GM23338 (cell line): ENCODE measurements at regions not wholly inside any gene's neighbourhood (a gene's known extent, or its start where the extent isn't known, plus 50 kb on each side); places are given as distances from the start of the nearest gene placed in this dataset.

Experiments
- ATAC-seq: fragments of 200-7000 bp; cut with Tn5 transposase; 3 replicates; pipeline ENCODE4 v1.9.1; 2020
- DNase-seq: peaks from one replicate; pipeline ENCODE4 v3.0.0-alpha.2; 2015; ENCODE audit warnings: low spot score
- H2AFZ ChIP-seq: fragments of 200-600 bp; sonication (generic); 2 replicates; pipeline ENCODE4 v1.8.0; 2016; ENCODE audit warnings: antibody characterized with exemption, mild to moderate bottlenecking, moderate library complexity
- H3F3A ChIP-seq: fragments of 200-600 bp; sonication (generic); replicated peaks from 2 replicates; pipeline ENCODE4 v1.8.0; 2017; ENCODE audit warnings: antibody characterized with exemption, mixed run types, low read depth
- H3K27ac ChIP-seq: fragments of 200-600 bp; sonication (generic); 2 replicates; pipeline ENCODE4 v1.6.1; 2016; ENCODE audit warnings: low read depth
- H3K27me3 ChIP-seq: fragments of 200-600 bp; sonication (generic); 2 replicates; pipeline ENCODE4 v1.8.0; 2016; ENCODE audit warnings: mild to moderate bottlenecking, mixed run types, moderate library complexity; ENCODE audit not compliant: insufficient read depth
- H3K36me3 ChIP-seq: fragments of 200-600 bp; sonication (generic); 2 replicates; pipeline ENCODE4 v1.8.0; 2016; ENCODE audit warnings: mild to moderate bottlenecking; ENCODE audit not compliant: insufficient read depth
- H3K4me1 ChIP-seq: fragments of 200-600 bp; sonication (generic); 2 replicates; pipeline ENCODE4 v1.8.0; 2016; ENCODE audit warnings: mild to moderate bottlenecking, moderate library complexity; ENCODE audit not compliant: insufficient read depth
- H3K4me2 ChIP-seq: fragments of 200-600 bp; sonication (generic); 2 replicates; pipeline ENCODE4 v1.7.1; 2017; ENCODE audit warnings: mixed run types
- H3K4me3 ChIP-seq: fragments of 200-600 bp; sonication (generic); 2 replicates; pipeline ENCODE4 v1.6.1; 2016; ENCODE audit warnings: mixed run types
- H3K79me2 ChIP-seq: fragments of 200-600 bp; sonication (generic); replicated peaks from 2 replicates; pipeline ENCODE4 v1.8.0; 2017; ENCODE audit warnings: mild to moderate bottlenecking; ENCODE audit not compliant: insufficient read depth
- H3K9me2 ChIP-seq: fragments of 200-600 bp; sonication (generic); 2 replicates; pipeline ENCODE4 v1.8.0; 2017; ENCODE audit not compliant: insufficient read depth
- H4K20me1 ChIP-seq: fragments of 200-600 bp; sonication (generic); replicated peaks from 2 replicates; pipeline ENCODE4 v1.8.0; 2017; ENCODE audit warnings: mild to moderate bottlenecking; ENCODE audit not compliant: insufficient read depth
- H3K27ac Mint-ChIP-seq: 2 replicates; pipeline ENCODE4 v1.8.0; 2020; ENCODE audit warnings: inconsistent platforms, mild to moderate bottlenecking, moderate library complexity, mixed read lengths
- H3K27me3 Mint-ChIP-seq: 3 replicates; pipeline ENCODE4 v1.8.0; 2022; ENCODE audit warnings: low read depth, mild to moderate bottlenecking, moderate library complexity, mixed read lengths, inconsistent platforms; ENCODE audit not compliant: insufficient read depth, poor library complexity
- H3K36me3 Mint-ChIP-seq: 3 replicates; pipeline ENCODE4 v1.8.0; 2021; ENCODE audit warnings: low read depth, mild to moderate bottlenecking, inconsistent platforms, moderate library complexity, mixed read lengths
- H3K4me1 Mint-ChIP-seq: 3 replicates; pipeline ENCODE4 v1.8.0; 2020; ENCODE audit warnings: mild to moderate bottlenecking, inconsistent platforms, mixed read lengths
- H3K4me3 Mint-ChIP-seq: 3 replicates; pipeline ENCODE4 v1.8.0; 2021; ENCODE audit warnings: moderate library complexity, mild to moderate bottlenecking, inconsistent platforms, mixed read lengths
- H3K9me3 Mint-ChIP-seq: 3 replicates; pipeline ENCODE4 v1.8.0; 2020; ENCODE audit warnings: moderate library complexity, mild to moderate bottlenecking, inconsistent platforms, mixed read lengths
- CREB1 ChIP-seq: fragments of 250-450 bp; sonication (Bioruptor Pico); IDR thresholded peaks from 2 replicates; pipeline ENCODE4 v1.5.0; 2020; ENCODE audit warnings: low read depth, mild to moderate bottlenecking, moderate library complexity
- EZH2 ChIP-seq: fragments of 200-600 bp; sonication (generic); IDR thresholded peaks from one replicate; pipeline ENCODE4 v1.8.0; 2017; ENCODE audit warnings: antibody characterized with exemption, mild to moderate bottlenecking, low read depth; ENCODE audit not compliant: unreplicated experiment
- EZH2phosphoT487 ChIP-seq: fragments of 200-600 bp; sonication (generic); IDR thresholded peaks from one replicate; pipeline ENCODE4 v1.8.1; 2018; ENCODE audit warnings: antibody characterized with exemption; ENCODE audit not compliant: unreplicated experiment
- JUNB ChIP-seq: IDR thresholded peaks from one replicate; pipeline ENCODE4 v1.6.1; 2016; ENCODE audit warnings: antibody characterized with exemption; ENCODE audit not compliant: unreplicated experiment
- NANOG ChIP-seq: IDR thresholded peaks from 2 replicates; pipeline ENCODE4 v1.6.1; 2016; ENCODE audit warnings: antibody characterized with exemption, borderline replicate concordance
- POLR2AphosphoS5 ChIP-seq: IDR thresholded peaks from 2 replicates; pipeline ENCODE4 v1.6.1; 2016; ENCODE audit warnings: antibody characterized with exemption, low read depth
- STAT1 ChIP-seq: IDR thresholded peaks from one replicate; pipeline ENCODE4 v1.6.1; 2016; ENCODE audit warnings: antibody characterized with exemption; ENCODE audit not compliant: unreplicated experiment
- ZNF114 ChIP-seq: fragments of 250-450 bp; sonication (Bioruptor Pico); IDR thresholded peaks from 2 replicates; pipeline ENCODE4 v1.5.0; 2020; ENCODE audit warnings: mild to moderate bottlenecking, moderate library complexity
- ZNF331 ChIP-seq: fragments of 250-450 bp; sonication (Bioruptor Pico); IDR thresholded peaks from 2 replicates; pipeline ENCODE4 v1.5.0; 2020; ENCODE audit warnings: low read depth, mild to moderate bottlenecking, moderate library complexity
- TF ChIP-seq, protein P1 (sequence below): IDR thresholded peaks from 2 replicates; pipeline ENCODE4 v1.6.1; 2016; ENCODE audit warnings: antibody characterized with exemption
- TF ChIP-seq, protein P2 (sequence below): fragments of 250-450 bp; sonication (Bioruptor Pico); IDR thresholded peaks from 2 replicates; pipeline ENCODE4 v1.5.0; 2020; ENCODE audit warnings: mild to moderate bottlenecking, moderate library complexity

DNA sequence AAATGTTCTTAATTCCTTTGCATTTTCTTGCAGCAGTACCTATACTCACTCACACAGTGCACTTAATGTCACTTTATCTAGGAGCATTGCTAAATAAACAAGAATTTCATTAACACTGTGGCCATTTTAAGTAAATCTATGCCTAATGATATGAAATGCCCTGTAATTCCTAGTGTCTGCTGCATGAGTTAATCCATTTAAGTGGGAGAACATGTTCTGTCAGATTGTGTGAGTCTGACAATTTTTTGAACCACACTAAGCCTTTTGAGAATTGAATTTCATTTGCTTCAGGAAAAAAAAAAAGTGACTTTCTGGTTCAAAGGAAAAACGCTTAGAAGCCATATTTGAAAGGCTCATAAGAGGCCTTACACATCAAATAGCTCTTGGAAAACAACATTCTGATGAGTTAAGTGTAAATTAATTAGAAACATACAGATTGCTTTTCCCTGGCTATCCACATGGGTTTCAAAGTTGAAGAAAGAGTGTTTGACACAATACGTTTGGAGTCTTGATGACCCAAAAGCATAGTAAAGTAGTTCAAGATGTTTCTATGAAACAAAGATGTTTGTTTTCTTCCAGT lies 446.7 kb upstream of the GRAMD2B start:
- H3K9me2 ChIP-seq, result no peaks in the 10 kb centered on the region
- H2AFZ ChIP-seq, result no peak overlapping the region
- H3K27me3 Mint-ChIP-seq, result no peaks in the 10 kb centered on the region

DNA sequence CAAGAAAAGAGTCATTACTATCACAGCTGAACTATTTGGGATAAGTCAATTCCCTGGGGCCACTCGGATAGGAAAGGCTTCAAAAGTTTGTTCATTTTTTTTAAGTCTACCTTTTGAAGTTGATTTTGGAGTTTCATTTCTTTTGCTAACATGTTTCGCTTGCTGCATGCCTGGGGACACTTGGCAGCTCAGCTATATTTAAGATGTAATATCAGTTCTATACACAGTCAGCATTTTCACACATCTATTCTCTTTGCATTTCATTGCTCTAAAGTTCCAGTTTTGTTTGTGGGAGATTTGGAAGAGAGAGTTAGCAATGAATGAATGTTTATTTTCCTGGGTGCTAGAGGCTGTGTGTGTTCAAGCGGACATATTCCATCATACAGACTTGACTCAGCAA lies 445.2 kb upstream of the GRAMD2B start:
- Mint-ChIP-seq H3K4me1 (peaks cover 4% of the 10 kb centered on the region; the same call in 2 of the 3 replicates), H3K9me3 (no peaks in the 10 kb centered on the region), H3K36me3 (no peaks in the 10 kb centered on the region), H3K4me3 (no peak overlapping the region), H3K27ac (no peak overlapping the region), H3K27me3 (no peaks in the 10 kb centered on the region)
- Histone ChIP-seq H3F3A (no peaks in the 10 kb centered on the region), H3K9me2 (no peaks in the 10 kb centered on the region), H3K4me2 (no peak overlapping the region), H3K79me2 (no peaks in the 10 kb centered on the region), H2AFZ (no peak overlapping the region), H3K4me3 (no peak overlapping the region), H3K36me3 (no peaks in the 10 kb centered on the region), H3K4me1 (no peaks in the 10 kb centered on the region), H4K20me1 (no peaks in the 10 kb centered on the region), H3K27ac (no peak overlapping the region), H3K27me3 (no peaks in the 10 kb centered on the region)
- no peak for ATAC-seq
- no peak for DNase-seq
- TF ChIP-seq EZH2, result no peak
- TF ChIP-seq ZNF114 (CRISPR knock-in tag), result no peak
- TF ChIP-seq JUNB, result no peak

More for the DNA sequence above, 446.7 kb upstream of the GRAMD2B start:
- Histone ChIP-seq H3K36me3 (no peaks in the 10 kb centered on the region), H4K20me1 (no peaks in the 10 kb centered on the region), H3K4me1 (no peaks in the 10 kb centered on the region), H3K4me3 (no peak overlapping the region), H3K27ac (no peak overlapping the region), H3F3A (no peaks in the 10 kb centered on the region), H3K4me2 (no peak overlapping the region), H3K79me2 (no peaks in the 10 kb centered on the region), H3K27me3 (no peaks in the 10 kb centered on the region)
- no peaks in the 10 kb centered on the region for H3K9me3 Mint-ChIP-seq
- TF ChIP-seq ZNF114 (CRISPR knock-in tag), result no peak
- TF ChIP-seq POLR2AphosphoS5, result no peak
- TF ChIP-seq NANOG, result no peak
- TF ChIP-seq, protein P1, sequence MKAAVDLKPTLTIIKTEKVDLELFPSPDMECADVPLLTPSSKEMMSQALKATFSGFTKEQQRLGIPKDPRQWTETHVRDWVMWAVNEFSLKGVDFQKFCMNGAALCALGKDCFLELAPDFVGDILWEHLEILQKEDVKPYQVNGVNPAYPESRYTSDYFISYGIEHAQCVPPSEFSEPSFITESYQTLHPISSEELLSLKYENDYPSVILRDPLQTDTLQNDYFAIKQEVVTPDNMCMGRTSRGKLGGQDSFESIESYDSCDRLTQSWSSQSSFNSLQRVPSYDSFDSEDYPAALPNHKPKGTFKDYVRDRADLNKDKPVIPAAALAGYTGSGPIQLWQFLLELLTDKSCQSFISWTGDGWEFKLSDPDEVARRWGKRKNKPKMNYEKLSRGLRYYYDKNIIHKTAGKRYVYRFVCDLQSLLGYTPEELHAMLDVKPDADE, result no peak
- TF ChIP-seq ZNF331 (CRISPR knock-in tag), result no peak
- TF ChIP-seq STAT1, result no peak
- no peak for TF ChIP-seq CREB1 (CRISPR knock-in tag)
- TF ChIP-seq EZH2phosphoT487, result no peak
- peaks cover 7% of the 10 kb centered on the region; the same call in 2 of the 3 replicates for H3K4me1 Mint-ChIP-seq
- H3K4me3 Mint-ChIP-seq, result no peak overlapping the region
- ATAC-seq, result no peak
- no peak for DNase-seq
- no peaks in the 10 kb centered on the region for H3K36me3 Mint-ChIP-seq
- no peak overlapping the region for H3K27ac Mint-ChIP-seq

DNA sequence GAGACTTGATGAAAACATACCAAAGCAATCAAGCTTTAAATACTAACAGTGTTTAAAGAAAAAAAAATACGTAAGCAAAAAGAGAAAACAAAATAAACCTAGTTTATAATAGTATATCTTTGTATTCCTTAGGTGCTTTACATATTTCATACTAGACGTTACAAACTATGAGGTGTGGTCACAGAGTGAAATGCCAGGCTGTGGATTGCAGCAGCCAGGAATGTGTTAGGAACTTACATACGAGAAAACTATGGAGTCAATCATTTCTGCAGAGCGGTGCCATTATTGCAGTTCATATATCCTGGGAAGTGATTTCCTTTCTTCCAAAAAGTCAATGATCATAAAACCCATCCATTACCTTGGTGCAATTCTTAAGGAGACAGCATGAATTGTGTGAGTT lies 443.6 kb upstream of the GRAMD2B start:
- H3K4me3 Mint-ChIP-seq, result no peak overlapping the region
- H3K9me2 ChIP-seq, result no peaks in the 10 kb centered on the region
- no peak for ATAC-seq
- H3K27ac Mint-ChIP-seq, result no peak overlapping the region
- H3K27ac ChIP-seq, result no peak overlapping the region
- H3K36me3 Mint-ChIP-seq, result no peaks in the 10 kb centered on the region
- H2AFZ ChIP-seq, result no peak overlapping the region
- 0 out of 3 replicates have a peak, but pooled peaks cover 2% of the 10 kb centered on the region for H3K9me3 Mint-ChIP-seq
- H3K4me2 ChIP-seq, result no peak overlapping the region
- no peaks in the 10 kb centered on the region for H3K79me2 ChIP-seq
- H3F3A ChIP-seq, result no peaks in the 10 kb centered on the region
- H3K36me3 ChIP-seq, result no peaks in the 10 kb centered on the region
- peaks cover 2% of the 10 kb centered on the region; the same call in 1 of the 3 replicates for H3K4me1 Mint-ChIP-seq
- H3K4me1 ChIP-seq, result no peaks in the 10 kb centered on the region
- no peaks in the 10 kb centered on the region for H4K20me1 ChIP-seq
- no peaks in the 10 kb centered on the region for H3K27me3 ChIP-seq
- H3K4me3 ChIP-seq, result no peak overlapping the region
- DNase-seq, result no peak
- H3K27me3 Mint-ChIP-seq, result no peaks in the 10 kb centered on the region
- TF ChIP-seq CREB1 (CRISPR knock-in tag), result no peak
- TF ChIP-seq, protein P2, sequence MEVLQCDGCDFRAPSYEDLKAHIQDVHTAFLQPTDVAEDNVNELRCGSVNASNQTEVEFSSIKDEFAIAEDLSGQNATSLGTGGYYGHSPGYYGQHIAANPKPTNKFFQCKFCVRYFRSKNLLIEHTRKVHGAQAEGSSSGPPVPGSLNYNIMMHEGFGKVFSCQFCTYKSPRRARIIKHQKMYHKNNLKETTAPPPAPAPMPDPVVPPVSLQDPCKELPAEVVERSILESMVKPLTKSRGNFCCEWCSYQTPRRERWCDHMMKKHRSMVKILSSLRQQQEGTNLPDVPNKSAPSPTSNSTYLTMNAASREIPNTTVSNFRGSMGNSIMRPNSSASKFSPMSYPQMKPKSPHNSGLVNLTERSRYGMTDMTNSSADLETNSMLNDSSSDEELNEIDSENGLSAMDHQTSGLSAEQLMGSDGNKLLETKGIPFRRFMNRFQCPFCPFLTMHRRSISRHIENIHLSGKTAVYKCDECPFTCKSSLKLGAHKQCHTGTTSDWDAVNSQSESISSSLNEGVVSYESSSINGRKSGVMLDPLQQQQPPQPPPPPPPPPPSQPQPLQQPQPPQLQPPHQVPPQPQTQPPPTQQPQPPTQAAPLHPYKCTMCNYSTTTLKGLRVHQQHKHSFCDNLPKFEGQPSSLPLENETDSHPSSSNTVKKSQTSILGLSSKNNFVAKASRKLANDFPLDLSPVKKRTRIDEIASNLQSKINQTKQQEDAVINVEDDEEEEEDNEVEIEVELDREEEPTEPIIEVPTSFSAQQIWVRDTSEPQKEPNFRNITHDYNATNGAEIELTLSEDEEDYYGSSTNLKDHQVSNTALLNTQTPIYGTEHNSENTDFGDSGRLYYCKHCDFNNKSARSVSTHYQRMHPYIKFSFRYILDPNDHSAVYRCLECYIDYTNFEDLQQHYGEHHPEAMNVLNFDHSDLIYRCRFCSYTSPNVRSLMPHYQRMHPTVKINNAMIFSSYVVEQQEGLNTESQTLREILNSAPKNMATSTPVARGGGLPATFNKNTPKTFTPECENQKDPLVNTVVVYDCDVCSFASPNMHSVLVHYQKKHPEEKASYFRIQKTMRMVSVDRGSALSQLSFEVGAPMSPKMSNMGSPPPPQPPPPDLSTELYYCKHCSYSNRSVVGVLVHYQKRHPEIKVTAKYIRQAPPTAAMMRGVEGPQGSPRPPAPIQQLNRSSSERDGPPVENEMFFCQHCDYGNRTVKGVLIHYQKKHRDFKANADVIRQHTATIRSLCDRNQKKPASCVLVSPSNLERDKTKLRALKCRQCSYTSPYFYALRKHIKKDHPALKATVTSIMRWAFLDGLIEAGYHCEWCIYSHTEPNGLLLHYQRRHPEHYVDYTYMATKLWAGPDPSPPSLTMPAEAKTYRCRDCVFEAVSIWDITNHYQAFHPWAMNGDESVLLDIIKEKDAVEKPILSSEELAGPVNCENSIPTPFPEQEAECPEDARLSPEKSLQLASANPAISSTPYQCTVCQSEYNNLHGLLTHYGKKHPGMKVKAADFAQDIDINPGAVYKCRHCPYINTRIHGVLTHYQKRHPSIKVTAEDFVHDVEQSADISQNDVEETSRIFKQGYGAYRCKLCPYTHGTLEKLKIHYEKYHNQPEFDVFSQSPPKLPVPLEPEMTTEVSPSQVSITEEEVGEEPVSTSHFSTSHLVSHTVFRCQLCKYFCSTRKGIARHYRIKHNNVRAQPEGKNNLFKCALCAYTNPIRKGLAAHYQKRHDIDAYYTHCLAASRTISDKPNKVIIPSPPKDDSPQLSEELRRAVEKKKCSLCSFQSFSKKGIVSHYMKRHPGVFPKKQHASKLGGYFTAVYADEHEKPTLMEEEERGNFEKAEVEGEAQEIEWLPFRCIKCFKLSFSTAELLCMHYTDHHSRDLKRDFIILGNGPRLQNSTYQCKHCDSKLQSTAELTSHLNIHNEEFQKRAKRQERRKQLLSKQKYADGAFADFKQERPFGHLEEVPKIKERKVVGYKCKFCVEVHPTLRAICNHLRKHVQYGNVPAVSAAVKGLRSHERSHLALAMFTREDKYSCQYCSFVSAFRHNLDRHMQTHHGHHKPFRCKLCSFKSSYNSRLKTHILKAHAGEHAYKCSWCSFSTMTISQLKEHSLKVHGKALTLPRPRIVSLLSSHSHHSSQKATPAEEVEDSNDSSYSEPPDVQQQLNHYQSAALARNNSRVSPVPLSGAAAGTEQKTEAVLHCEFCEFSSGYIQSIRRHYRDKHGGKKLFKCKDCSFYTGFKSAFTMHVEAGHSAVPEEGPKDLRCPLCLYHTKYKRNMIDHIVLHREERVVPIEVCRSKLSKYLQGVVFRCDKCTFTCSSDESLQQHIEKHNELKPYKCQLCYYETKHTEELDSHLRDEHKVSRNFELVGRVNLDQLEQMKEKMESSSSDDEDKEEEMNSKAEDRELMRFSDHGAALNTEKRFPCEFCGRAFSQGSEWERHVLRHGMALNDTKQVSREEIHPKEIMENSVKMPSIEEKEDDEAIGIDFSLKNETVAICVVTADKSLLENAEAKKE (CRISPR knock-in tag), result no peak
